Activated naive CD8-positive, alpha-beta T cell treated with anti-CD3 and anti-CD28 coated beads, Interleukin-2, amount 50 U/mL, for 16 hours (primary cell): ENCODE measurements at regions not wholly inside any gene's neighbourhood (a gene's known extent, or its start where the extent isn't known, plus 50 kb on each side); places are given as distances from the start of the nearest gene placed in this dataset.
"Not testable (repeated sequence)": the region's sequence is repeated elsewhere in the genome, so short reads cannot be mapped to it uniquely, and the experiment has no call there.

Source experiments
- DNase-seq: peaks from one replicate; pipeline ENCODE4 v3.0.0-alpha.2; 2020; ENCODE audit warnings: low read depth, low spot score

- DNase-seq: not testable (repeated sequence)
These were observed 1471.4 kb downstream of the SUCLG1 start for GRCh38 chr2:82987706-82988105.

GRCh38 chr2:82986899-82987298 is 1472.2 kb downstream of the SUCLG1 start:
- DNase-seq: no peak

GRCh38 chr2:82985572-82986197 is 1473.4 kb downstream of the SUCLG1 start:
- DNase-seq: no peak

- no peak for DNase-seq
These were observed 1490.7 kb downstream of the SUCLG1 start for GRCh38 chr2:82968358-82968757.

- DNase-seq: no peak
These were observed 1494.7 kb downstream of the SUCLG1 start for GRCh38 chr2:82964341-82964740.

- no peak for DNase-seq
These were observed 1499.4 kb downstream of the SUCLG1 start for GRCh38 chr2:82959727-82960126.

GRCh38 chr2:82954868-82955267 is 1504.2 kb downstream of the SUCLG1 start:
- no peak for DNase-seq

- no peak for DNase-seq
These were observed 1519.9 kb downstream of the SUCLG1 start for GRCh38 chr2:82939211-82939610.

- not testable (repeated sequence) for DNase-seq
These were observed 1520.7 kb downstream of the SUCLG1 start for GRCh38 chr2:82938321-82938845.

GRCh38 chr2:82913566-82913965 is 1545.5 kb downstream of the SUCLG1 start:
- no peak for DNase-seq

GRCh38 chr2:82896117-82896516 is 1563.0 kb downstream of the SUCLG1 start:
- no peak for DNase-seq

GRCh38 chr2:82893190-82893589 is 1565.9 kb downstream of the SUCLG1 start:
- DNase-seq: no peak

GRCh38 chr2:82879803-82880202 is 1579.3 kb downstream of the SUCLG1 start:
- DNase-seq: no peak

- DNase-seq: no peak
These were observed 1583.2 kb downstream of the SUCLG1 start for GRCh38 chr2:82875858-82876257.

- no peak for DNase-seq
These were observed 1601.1 kb downstream of the SUCLG1 start for GRCh38 chr2:82857967-82858366.

- DNase-seq: no peak
These were observed 1605.8 kb downstream of the SUCLG1 start for GRCh38 chr2:82853299-82853698.

GRCh38 chr2:82852787-82853186 is 1606.3 kb downstream of the SUCLG1 start:
- no peak for DNase-seq

GRCh38 chr2:82848285-82848684 is 1610.8 kb downstream of the SUCLG1 start:
- DNase-seq: no peak

GRCh38 chr2:82839036-82839435 is 1620.0 kb downstream of the SUCLG1 start:
- no peak for DNase-seq

- DNase-seq: no peak
These were observed 1621.3 kb downstream of the SUCLG1 start for GRCh38 chr2:82837588-82838304.

- no peak for DNase-seq
These were observed 1624.2 kb downstream of the SUCLG1 start for GRCh38 chr2:82834893-82835292.

- no peak for DNase-seq
These were observed 1631.7 kb downstream of the SUCLG1 start for GRCh38 chr2:82827426-82827825.

GRCh38 chr2:82826437-82826836 is 1632.6 kb downstream of the SUCLG1 start:
- no peak for DNase-seq
